AG09309 (cell line): ENCODE measurements at regions not wholly inside any gene's neighbourhood (a gene's known extent, or its start where the extent isn't known, plus 50 kb on each side); places are given as distances from the start of the nearest gene placed in this dataset.
A peak's percentile ranks its signal among the peaks of the same experiment; 100 is the strongest.
"Not testable (repeated sequence)": the region's sequence is repeated elsewhere in the genome, so short reads cannot be mapped to it uniquely, and the experiment has no call there.

Experiments used
- DNase-seq: peaks from one replicate; pipeline ENCODE4 v3.0.0-alpha.2; 2010; ENCODE audit warnings: low read depth
- H3K4me3 ChIP-seq: 2 replicates; pipeline ENCODE4 v1.5.1; 2011; ENCODE audit warnings: mild to moderate bottlenecking, low read depth, low read length, moderate library complexity; ENCODE audit not compliant: control insufficient read depth
- CTCF ChIP-seq: IDR thresholded peaks from 2 replicates; pipeline ENCODE4 v1.5.1; 2011; ENCODE audit warnings: mild to moderate bottlenecking, low read depth, low read length, inconsistent platforms; ENCODE audit not compliant: insufficient read depth, control insufficient read depth; ENCODE audit errors: missing control alignments

GRCh38 chr5:154647114-154647760, 107.9 kb upstream of the LARP1 start:
- no peak for DNase-seq
- no peak for TF ChIP-seq CTCF
- H3K4me3 ChIP-seq = no peak overlapping the region

- no peak for TF ChIP-seq CTCF
- DNase-seq = no peak
Measured at GRCh38 chr5:154646745-154647113, 108.4 kb upstream of the LARP1 start.

GRCh38 chr5:154644745-154645411, 110.3 kb upstream of the LARP1 start:
- H3K4me3 ChIP-seq = no peak overlapping the region
- no peak for TF ChIP-seq CTCF
- no peak for DNase-seq

More at GRCh38 chr5:154646745-154647113, 108.4 kb upstream of the LARP1 start:
- H3K4me3 ChIP-seq = no peak overlapping the region

- TF ChIP-seq CTCF = peak; percentile 89
- DNase-seq = no peak
- H3K4me3 ChIP-seq = no peak overlapping the region
Measured at GRCh38 chr5:154642499-154643245, 112.5 kb upstream of the LARP1 start.

- not testable (repeated sequence) for DNase-seq, H3K4me3 ChIP-seq
- TF ChIP-seq CTCF = peak; percentile 44
Measured at GRCh38 chr5:154640213-154640831, 114.9 kb upstream of the LARP1 start.

- DNase-seq = not testable (repeated sequence)
Measured at GRCh38 chr5:154636786-154637185, 118.4 kb upstream of the LARP1 start.

GRCh38 chr5:154636271-154636670, 118.9 kb upstream of the LARP1 start:
- not testable (repeated sequence) for H3K4me3 ChIP-seq, DNase-seq

More at GRCh38 chr5:154636786-154637185, 118.4 kb upstream of the LARP1 start:
- not testable (repeated sequence) for H3K4me3 ChIP-seq

- DNase-seq, H3K4me3 ChIP-seq: not testable (repeated sequence)
Measured at GRCh38 chr5:154633744-154634143, 121.4 kb upstream of the LARP1 start.
